ENCODE measurements at regions not wholly inside any gene's neighbourhood (a gene's known extent, or its start where the extent isn't known, plus 50 kb on each side); places are given as distances from the start of the nearest gene placed in this dataset.
A peak's percentile ranks its signal among the peaks of the same experiment; 100 is the strongest.
"Not testable (repeated sequence)": the region's sequence is repeated elsewhere in the genome, so short reads cannot be mapped to it uniquely, and the experiment has no call there.

DNA sequence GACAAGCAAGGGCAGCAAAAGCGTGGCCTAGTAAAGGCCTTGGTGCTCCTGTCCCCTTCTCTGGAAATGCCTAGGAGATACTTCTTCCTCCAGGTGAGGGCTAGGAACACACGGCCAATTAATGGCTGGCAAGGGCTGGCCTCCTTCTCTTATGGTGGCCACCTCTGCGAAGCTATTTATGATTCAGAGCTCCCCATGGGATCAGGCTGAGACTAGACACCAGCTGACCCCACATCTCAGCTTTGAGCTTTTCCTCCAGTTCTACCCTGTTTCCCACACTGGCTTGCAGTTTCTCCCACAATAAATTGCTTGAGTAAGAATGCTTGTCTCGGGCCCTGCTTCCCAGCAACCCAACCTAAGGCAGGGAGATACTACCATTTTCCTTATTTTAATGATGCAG is 53.7 kb downstream of the CAMK2N1 start:
- no peak for DNase-seq (ENCODE audit: low read depth)

DNA sequence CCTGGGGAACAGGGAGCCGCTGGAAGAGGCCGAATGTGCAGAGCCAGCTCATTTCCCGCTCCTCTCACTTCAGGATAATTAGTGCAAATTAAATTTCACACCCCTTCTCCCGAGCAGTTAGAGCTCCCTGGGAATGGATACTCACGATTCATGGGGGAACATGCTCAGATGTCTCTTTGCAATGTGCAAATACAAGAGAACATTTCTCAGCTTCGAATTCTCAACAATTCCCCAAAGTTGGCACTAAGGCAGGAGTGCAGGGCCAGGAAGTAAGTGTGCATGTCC is 54.9 kb downstream of the CAMK2N1 start:
- no peak for DNase-seq (ENCODE audit: low read depth)

DNA sequence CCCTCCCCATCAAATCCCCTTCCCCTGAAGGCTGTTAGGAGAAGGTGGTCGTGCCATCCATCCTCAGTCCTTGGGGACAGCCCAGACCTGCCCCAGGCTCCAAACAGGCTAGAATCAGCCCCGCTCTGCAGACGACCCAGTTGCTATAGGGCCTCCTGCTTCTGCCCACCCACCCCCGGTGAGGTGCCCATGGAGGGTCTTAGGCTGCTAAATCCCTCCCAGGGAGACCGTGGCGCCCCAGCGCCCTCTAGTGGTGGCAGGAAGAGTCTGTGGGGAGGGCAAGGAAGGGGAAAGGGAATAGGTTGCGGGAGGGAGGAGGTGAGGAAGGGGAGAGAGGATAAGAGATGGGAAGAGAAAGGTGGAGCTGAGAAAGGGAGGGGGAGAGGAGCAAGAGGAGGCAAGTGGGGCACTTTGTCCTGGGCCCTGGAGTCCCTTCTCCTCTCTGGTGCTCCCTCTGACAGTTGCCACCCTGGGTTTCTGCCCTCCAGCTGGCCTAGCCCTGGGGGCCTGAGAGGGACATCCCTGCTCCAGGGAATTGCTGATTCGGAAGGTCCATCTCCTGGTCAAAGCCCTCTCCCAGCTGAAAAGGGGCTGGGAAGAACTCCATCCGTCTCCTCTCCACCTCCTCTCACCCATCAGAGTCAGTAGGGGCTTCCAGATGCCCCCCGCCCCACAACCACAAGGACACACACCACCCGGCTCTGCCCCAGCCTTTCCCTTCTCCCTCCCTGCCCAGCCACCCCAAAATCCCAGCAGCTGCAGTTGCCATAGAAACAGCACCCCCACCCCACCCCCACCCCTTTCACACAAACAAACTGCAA is 55.4 kb downstream of the CAMK2N1 start:
- no peak for DNase-seq (ENCODE audit: low read depth)

DNA sequence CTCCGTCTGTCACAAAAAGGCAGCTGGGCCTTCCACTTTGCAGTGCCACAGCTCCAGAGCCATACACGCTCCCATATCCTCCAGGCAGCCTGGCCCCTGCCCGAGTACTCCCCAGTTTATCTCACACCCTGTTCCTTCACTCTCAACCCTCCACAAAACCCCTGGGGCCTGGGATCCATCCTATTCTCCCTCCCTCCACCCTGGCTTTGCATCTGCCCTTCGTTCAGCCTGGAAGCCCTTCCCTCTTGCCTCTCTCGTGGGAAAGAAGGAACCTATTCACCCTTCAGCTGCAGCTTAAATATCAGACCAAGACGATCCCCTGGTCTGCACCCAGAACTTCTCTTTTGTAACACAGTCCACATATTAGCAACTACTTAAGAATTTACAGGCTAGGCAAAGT is 56.7 kb downstream of the CAMK2N1 start:
- no peak for DNase-seq (ENCODE audit: low read depth)

DNA sequence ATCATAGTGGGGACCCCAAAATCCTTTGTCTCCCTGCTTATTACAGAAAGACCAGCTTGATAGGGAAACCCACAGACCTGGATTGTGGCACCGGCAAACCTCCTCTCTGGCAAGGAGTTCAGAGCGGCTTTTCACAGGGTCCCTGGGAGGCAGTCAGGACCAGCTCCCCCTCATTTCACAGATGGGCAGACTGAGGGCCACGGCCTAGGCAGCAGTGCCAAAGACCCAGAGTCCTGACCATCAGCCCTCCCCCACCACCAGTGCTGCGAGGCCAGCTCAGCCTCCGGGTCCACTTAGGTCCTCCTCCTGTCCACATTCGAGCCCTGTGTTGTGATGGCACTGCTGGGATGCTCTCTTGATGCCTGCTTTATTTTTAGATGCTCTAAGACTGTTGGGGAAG is 57.2 kb downstream of the CAMK2N1 start:
- no peak for DNase-seq (ENCODE audit: low read depth)

DNA sequence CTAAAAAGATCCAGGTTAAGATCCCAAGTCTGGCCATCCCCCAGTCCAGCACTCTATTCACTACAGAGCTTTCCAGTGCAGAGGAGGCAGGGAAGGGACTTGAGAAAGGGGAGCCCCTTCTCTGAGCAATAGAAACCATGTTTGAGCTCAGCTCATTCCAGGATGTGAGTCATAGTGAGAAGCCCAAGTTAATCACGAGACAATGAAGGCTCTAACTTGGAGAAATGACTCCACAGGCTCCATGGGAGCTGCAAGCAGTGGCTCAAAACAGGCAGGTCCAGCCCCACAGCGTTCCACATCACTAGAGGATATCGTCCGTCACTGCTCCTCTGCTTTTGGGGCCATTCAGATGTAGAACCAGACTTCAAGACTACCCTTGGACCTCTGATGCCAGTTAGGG is 59.1 kb downstream of the CAMK2N1 start:
- peak; percentile 74 for DNase-seq (ENCODE audit: low read depth)

DNA sequence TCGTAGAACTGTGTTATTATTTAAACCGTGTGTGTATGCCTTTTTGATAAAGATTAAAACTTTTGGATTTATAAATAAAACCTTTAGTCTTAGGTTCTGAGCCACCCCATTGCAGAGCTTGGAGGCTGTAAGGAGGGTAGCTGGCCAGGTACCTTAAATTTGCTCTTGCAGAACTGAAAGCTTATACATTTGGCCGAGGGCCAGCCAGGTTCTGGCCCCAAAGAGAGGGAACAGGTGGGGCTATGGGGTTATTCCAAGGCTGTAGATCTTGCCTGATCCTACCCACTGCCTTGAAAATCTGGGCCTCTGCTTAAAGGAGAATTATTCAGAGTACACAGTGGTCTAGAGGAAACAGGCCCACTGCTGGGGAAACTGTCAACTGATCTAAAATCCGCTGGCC is 59.6 kb downstream of the CAMK2N1 start:
- DNase-seq (ENCODE audit: low read depth), result no peak

DNA sequence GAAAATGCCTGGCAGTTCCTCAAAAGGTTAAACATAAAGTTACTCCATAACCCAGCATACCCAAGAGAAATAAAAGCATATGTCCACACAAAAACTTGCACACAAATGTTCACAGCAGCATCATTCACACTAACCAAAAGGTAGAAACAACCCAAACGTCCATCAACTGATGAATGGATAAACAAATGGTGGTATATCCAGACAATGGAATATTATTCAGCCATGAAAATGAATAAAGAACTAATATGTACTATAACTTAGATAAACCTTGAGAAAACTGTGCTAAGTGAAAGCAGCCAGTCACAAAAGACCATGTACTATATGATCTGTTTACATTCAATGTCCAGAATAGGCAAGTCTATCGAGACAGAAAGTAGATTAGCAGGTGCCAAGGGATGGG is 60.4 kb downstream of the CAMK2N1 start:
- DNase-seq (ENCODE audit: low read depth), result no peak

DNA sequence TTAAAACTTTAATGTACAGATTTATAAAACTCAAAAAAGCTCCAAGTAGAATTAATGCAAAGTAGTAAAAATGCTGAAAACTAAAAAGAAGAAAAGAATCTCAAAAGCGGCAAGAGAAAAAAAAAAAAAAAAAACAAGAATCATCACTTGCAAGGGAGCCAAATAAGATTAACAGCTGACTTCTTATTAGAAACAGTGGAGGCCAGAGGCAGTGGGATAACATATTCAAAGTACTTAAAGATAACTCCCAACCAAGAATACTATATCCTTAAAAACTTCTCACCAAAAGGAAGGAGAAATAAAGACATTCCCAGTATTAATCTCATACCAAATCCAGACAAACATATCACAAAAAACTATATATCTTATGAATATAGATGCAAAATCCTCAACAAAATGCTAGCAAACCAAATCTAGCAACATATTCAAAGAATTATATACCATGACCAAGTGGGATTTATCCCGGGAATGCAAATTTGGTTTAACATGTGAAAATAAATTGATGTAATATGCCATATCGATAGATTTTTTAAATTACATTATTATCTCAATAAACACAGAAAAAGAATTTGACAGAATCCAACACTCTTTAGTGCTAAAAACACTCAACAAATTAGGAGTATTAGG is 62.7 kb downstream of the CAMK2N1 start:
- no peak for DNase-seq (ENCODE audit: low read depth)

DNA sequence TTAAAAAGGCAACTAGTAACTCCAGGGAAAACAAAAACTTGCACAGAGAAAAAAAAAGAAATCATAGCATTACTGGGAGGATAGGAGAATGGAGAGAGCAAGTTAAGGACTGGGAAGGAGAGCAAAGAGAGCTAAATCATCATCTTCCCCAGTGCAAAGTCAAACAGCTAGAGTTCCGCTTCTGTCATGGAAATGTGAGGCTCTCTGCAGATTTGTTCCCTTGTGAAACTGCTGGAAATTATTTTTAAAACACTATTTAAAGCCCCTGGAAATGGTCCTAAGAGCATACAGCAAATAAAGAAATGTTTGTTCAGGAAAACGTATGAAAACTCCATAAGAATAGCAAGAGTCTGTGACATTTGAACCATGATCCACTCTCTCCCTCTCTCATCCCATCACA is 64.6 kb downstream of the CAMK2N1 start:
- no peak for DNase-seq (ENCODE audit: low read depth)

DNA sequence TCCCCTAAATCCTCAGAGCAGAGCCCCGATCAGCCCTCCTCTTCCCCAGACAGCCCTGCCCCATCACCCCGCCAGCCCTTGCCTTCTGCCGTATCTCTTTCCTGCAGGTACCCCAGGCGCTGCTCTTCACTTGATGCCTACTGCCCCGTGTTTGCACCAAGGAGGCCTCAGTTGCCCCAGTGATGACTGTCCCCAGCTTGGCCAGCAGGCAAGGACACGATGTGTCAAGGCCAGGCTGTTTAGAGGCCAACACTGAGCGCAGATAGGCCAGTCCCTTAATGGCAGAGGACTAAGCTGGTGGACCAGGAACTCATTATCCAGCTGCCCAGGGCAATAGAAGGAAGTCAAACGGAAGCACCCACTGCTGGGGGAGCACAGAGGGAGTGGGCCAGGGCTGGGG is 68.4 kb downstream of the CAMK2N1 start:
- no peak for DNase-seq (ENCODE audit: low read depth)

DNA sequence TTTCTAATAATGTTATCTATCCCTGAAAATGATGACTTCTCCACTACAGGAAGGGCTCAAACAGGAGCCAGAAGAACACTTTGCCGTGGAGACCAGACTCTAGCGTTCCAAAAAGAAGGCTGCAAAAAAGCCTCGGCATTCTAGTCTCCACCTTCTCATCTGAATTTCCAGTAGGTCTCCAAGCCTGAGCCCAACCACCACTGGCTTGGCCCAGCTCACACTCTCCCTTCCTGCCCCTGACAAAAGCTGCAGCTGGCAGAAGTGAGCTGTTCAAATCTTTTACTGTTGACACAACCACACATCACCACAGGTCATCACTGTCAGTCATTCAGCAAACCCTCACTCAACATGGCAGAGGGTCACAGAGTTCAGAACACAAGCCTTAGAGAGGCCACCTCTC is 69.3 kb downstream of the CAMK2N1 start:
- no peak for DNase-seq (ENCODE audit: low read depth)

DNA sequence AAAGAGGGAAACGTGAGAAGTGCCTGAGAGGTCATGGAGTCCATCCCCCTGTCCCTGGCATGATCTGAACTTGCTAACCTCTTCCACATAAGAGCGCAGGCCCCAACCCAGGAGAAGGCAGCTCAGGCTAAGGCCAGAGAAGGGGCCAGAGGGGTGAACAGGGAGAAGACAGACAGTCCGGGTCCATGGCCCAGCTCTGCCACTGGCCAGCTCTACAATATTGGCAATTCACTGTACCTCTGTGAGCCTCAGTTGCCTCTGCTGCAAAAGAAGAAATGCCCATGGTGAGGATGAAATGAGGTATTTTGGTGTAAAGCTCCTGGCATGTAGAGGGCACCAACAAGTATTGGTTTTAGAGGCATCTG is 72.3 kb downstream of the CAMK2N1 start:
- no peak for DNase-seq (ENCODE audit: low read depth)

DNA sequence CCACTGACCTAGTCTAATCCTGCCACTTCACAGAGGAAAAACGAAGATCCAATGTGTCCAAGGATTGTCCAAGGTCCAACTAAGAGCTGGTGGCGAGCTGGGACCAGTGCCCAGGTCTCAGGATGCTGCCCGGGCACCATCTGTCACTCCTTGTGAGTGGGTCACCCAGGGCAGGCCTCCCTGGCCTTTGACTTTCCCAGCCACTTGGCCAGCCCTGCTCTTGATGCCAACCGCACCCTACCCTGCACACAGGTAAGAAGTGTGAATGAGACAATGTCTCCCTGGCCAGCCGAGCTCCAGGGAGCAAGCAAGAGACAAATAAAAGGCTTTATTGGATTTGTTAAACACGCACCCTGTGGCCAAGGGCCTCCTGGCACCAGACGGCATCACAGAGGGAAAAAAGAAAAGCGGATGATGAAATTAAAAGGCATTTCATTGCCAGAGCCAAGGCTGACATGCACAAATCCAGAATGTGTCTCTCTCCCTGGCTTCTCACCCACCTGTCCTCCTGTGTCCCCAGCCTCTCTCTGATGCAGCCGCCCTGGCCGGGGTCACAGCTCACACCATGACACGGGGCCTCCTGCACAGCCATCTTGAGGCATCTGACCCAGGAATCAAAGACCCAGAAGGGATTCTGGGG is 72.8 kb downstream of the CAMK2N1 start:
- DNase-seq (ENCODE audit: low read depth), result no peak

DNA sequence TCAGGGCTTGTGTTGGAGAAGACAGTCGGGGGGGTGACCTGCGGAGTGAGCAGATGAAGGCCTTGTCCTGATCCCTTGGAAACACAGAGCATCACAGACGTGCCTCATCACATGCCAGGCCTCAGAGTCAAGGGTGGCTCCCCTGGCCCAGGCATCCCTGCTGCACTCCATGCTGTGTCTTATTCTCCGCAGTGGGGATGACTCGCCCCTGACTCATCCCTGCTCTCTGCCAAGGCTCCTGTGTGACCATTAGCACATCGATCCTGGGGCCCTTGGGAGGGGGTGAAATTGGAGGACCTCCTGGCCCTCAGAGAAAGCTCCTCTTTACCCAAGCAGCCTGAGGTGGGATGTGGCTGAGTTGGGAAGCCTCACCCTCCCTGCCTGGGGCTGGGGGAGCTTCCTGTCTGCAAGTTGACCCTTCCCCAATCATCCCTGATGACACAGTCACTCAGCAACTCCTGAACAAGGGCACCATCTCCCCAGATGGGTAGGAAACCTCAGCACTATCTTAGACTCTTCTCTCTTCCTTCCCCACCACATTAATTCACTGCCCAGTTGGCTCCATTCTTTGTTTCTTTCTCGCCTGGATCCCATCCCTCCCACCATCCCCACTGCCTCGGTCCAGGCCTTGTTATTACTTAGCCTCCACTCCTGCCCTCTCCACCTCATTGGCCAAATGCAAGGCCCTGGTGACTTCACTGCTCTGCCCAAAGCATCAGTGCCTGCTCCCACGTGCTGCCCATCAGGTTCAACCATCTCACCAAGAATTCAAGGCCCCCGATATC is 74.6 kb downstream of the CAMK2N1 start:
- DNase-seq (ENCODE audit: low read depth), result peak; percentile 86

DNA sequence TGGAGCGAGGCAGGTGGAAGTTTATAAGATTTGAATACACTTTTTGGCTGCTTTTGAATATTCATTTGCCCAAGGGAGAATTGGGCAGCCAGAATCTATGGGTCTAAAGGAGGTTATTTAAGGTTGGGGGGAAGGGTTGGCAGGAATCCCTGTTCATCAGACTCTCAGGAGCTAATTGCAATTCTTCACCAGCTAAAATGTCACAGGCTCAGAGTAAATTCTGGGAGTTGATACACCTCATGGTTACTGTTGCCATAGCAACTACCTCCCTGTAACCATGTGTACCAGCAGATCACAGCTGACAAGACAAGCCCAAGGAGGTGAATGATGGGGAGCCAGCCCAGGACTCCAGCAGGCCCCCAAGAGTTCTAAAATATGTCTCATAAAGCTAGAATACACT is 75.5 kb downstream of the CAMK2N1 start:
- no peak for DNase-seq (ENCODE audit: low read depth)

DNA sequence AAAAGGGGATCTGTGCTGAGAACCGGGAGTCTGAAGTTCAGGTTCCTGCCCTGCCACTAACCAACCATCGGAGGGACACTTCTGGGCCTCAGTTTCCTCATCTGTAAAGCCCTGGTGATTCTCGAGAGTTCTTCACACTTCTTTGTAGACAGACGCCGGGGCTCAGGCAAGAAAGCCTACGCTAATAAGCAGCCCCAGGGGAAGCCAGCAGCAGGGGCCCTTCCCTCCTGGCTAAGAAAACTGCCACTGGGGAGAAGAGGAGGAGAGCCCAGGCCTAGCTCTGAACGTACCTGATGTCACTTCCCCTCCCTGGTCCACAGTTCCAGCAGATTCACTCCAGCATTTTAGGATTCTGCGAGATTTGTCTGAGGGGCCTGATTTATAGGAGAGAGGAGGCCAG is 76.0 kb downstream of the CAMK2N1 start:
- no peak for DNase-seq (ENCODE audit: low read depth)

DNA sequence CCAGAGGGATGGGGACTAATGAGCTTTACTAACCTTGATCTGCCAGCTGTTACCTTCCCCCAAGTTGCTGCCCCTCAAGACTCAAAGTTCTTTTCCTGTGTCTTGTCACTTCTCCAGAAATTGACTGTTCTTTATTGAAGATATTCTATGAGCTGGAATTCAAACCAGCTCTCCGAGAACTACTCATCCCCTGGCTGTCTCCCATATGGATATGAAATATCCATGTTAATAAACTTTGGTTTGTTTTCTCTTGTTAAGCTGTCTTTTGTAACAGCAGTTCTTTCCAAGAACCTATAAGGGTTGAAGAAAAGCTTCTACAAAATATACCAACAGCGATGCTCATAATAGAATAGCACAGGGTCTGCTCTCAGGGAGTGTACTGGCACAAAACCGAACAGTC is 77.0 kb downstream of the CAMK2N1 start:
- no peak for DNase-seq (ENCODE audit: low read depth)

DNA sequence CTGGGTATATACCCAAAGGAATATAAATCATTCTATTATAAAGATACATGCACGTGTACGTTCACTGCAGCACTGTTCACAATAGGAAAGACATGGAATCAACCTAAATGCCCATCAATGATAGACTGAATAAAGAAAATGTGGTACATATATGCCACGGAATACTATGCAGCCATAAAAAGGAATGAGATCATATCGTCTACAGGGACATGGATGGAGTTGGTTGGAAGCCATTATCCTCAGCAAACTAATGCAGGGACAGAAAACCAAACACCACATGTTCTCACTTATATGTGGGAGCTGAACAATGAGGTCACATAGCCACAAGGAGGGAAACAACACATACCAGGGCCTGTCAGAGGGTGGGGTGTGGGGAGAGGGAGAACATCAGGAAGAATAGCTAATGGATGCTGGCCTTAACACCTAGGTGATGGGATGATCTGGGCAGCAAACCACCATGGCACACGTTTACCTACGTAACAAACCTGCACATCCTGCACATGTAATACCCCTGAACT is 77.8 kb downstream of the CAMK2N1 start:
- DNase-seq (ENCODE audit: low read depth), result not testable (repeated sequence)

DNA sequence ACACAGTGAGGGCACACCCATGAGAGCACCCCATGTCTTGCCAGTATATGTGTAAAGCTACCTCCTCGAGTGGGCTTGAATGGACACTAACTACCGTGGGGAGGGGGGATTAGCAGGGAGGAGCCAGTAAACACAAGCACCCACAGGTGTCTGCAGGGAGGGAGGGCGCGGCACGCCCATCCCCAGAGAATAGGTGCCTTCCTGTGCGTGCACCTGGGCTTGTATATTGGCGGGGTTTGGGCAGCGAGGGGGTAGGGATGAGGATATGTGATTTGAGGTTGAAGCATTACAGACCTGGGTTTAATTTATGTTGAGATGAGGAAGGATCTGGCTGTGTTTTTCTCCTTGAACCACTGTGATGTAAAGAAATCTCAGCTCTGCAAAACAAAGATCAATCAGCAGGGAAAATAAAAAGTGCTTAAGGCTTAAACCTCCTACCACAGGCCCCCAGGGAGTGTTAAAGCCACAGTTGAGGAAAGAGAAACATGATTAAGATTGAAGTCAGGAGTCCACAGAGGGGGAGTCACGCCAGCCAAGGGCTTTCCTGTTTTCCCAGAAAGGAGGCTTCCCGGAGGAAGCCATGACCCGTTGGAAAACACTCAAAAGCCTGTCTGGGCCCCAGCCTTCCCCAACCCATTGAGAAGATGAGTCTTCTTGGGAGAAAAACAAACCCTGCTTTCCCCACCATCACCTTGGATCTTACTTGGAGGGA is 80.0 kb downstream of the CAMK2N1 start:
- DNase-seq (ENCODE audit: low read depth), result peak; percentile 47

DNA sequence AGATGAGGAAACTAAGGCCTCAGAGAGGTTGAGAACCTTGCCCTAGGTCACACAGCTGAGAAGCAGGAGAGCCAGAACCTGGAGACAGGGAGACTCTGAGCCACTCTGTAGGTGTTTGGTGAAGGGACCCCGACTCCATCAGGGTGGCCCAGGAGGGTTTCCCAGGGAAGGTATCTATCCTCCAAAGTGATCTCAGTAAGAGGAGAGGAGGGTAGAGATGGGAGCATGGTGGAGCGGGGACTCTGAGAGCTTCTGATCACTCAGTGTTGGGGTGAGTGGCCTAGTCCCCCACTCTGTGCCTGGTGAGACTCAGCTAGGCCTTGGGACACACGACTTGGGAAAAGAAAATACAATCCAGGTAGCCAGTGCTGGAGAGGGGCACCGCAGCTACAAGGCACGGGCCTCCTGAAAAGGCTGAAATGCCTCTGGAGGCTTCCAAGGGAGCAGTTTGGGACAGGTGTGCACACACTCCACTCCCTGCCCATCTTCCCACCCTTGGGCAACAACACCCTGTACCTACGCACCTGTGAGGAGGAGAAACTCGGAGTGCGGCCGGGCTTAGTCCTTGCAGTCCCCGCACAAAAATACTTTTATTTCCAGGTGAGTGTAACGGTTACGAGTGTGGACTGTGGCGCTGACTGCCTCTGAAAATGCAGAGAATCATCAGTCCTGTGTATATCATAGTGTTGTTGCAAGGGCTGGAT is 80.8 kb downstream of the CAMK2N1 start:
- no peak for DNase-seq (ENCODE audit: low read depth)
